ENCODE measurements at regions not wholly inside any gene's neighbourhood (a gene's known extent, or its start where the extent isn't known, plus 50 kb on each side); places are given as distances from the start of the nearest gene placed in this dataset.
A peak's percentile ranks its signal among the peaks of the same experiment; 100 is the strongest.

DNA sequence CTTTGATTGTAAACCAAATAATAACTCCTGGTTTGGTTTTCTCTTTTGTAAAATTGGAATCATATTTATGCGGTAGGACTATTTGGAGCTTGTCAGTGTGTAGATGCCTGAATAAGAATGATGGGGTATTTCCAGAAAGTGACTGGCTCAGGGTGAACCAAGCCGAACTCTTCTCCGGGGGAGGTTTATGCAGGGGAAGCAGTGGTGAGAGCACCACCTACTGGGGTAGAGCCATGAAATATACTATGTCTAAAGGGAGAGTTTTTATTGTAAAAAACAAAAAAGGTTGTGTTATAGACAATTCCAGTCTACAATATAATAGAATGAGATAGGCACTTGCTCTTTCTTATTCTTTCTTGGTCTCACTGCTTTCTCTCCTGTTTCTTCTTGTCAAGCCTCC lies 222.9 kb upstream of the SLC16A7 start:
- TF ChIP-seq CTCF (IDR thresholded peaks at IDR 0.05; ENCODE audit: low read length) (peak; percentile 43), EZH2 (IDR thresholded peaks at IDR 0.05; ENCODE audit: borderline replicate concordance, low read length) (no peak)

Data from OCI-LY1 (cell line).